H9 (cell line): ENCODE measurements at regions not wholly inside any gene's neighbourhood (a gene's known extent, or its start where the extent isn't known, plus 50 kb on each side); places are given as distances from the start of the nearest gene placed in this dataset.

Experiments used
- DNase-seq: peaks from one replicate; pipeline ENCODE4 v3.0.0-alpha.2; 2017
- H2AFZ ChIP-seq: one replicate; pipeline ENCODE4 v1.6.1; 2013; ENCODE audit warnings: mild to moderate bottlenecking, low read length, control low read depth, moderate library complexity
- H2AK5ac ChIP-seq: 2 replicates; pipeline ENCODE4 v1.6.1; 2013; ENCODE audit warnings: low read length, control low read depth, mixed read lengths; ENCODE audit not compliant: insufficient read length
- H2BK120ac ChIP-seq: one replicate; pipeline ENCODE4 v1.6.1; 2013; ENCODE audit warnings: low read depth, mild to moderate bottlenecking, low read length, control low read depth, inconsistent platforms; ENCODE audit not compliant: poor library complexity, severe bottlenecking
- H2BK12ac ChIP-seq: 2 replicates; pipeline ENCODE4 v1.6.1; 2013; ENCODE audit warnings: low read length, control low read depth, mixed read lengths, low read depth; ENCODE audit not compliant: insufficient read length
- H2BK15ac ChIP-seq: 2 replicates; pipeline ENCODE4 v1.6.1; 2013; ENCODE audit warnings: low read depth, low read length, control low read depth
- H2BK20ac ChIP-seq: one replicate; pipeline ENCODE4 v1.6.1; 2013; ENCODE audit warnings: low read depth, mild to moderate bottlenecking, low read length, control low read depth, inconsistent platforms; ENCODE audit not compliant: poor library complexity, severe bottlenecking
- H2BK5ac ChIP-seq: 2 replicates; pipeline ENCODE4 v1.6.1; 2013; ENCODE audit warnings: low read length, control low read depth, mixed read lengths; ENCODE audit not compliant: insufficient read length
- H3K14ac ChIP-seq: 2 replicates; pipeline ENCODE4 v1.6.1; 2013; ENCODE audit warnings: low read length, control low read depth; ENCODE audit not compliant: insufficient read depth
- H3K18ac ChIP-seq: 2 replicates; pipeline ENCODE4 v1.6.1; 2013; ENCODE audit warnings: low read depth, mild to moderate bottlenecking, mixed read lengths, low read length, control low read depth; ENCODE audit not compliant: insufficient read length
- H3K23ac ChIP-seq: 2 replicates; pipeline ENCODE4 v1.6.1; 2013; ENCODE audit warnings: low read length, control low read depth, mixed read lengths, low read depth; ENCODE audit not compliant: insufficient read length
- H3K23me2 ChIP-seq: 2 replicates; pipeline ENCODE4 v1.6.1; 2013; ENCODE audit warnings: low read depth, mild to moderate bottlenecking, mixed read lengths, low read length, control low read depth; ENCODE audit not compliant: insufficient read length, poor library complexity, severe bottlenecking
- H3K27ac ChIP-seq: 2 replicates; pipeline ENCODE4 v1.5.1; 2013; ENCODE audit warnings: low read length, control low read depth, mixed read lengths, low read depth; ENCODE audit not compliant: insufficient read length
- H3K27me3 ChIP-seq: 2 replicates; pipeline ENCODE4 v1.6.1; 2013; ENCODE audit warnings: low read length, control low read depth, inconsistent platforms; ENCODE audit not compliant: insufficient read depth
- H3K4ac ChIP-seq: 2 replicates; pipeline ENCODE4 v1.6.1; 2013; ENCODE audit warnings: low read depth, mild to moderate bottlenecking, control low read depth, inconsistent platforms, low read length, moderate library complexity
- H3K4me1 ChIP-seq: 2 replicates; pipeline ENCODE4 v1.6.1; 2013; ENCODE audit warnings: low read length, control low read depth, inconsistent platforms; ENCODE audit not compliant: insufficient read depth
- H3K4me2 ChIP-seq: 2 replicates; pipeline ENCODE4 v1.6.1; 2013; ENCODE audit warnings: low read length, control low read depth, mixed read lengths; ENCODE audit not compliant: insufficient read length, insufficient read depth
- H3K56ac ChIP-seq: 2 replicates; pipeline ENCODE4 v1.6.1; 2013; ENCODE audit warnings: low read depth, mild to moderate bottlenecking, mixed read lengths, low read length, control low read depth; ENCODE audit not compliant: insufficient read length
- H3K79me1 ChIP-seq: 2 replicates; pipeline ENCODE4 v1.6.1; 2013; ENCODE audit warnings: low read depth, mild to moderate bottlenecking, moderate library complexity, low read length, control low read depth, inconsistent platforms; ENCODE audit not compliant: insufficient read depth, poor library complexity, severe bottlenecking
- H3K79me2 ChIP-seq: 2 replicates; pipeline ENCODE4 v1.6.1; 2013; ENCODE audit warnings: low read length, control low read depth, inconsistent platforms; ENCODE audit not compliant: insufficient read depth
- H3K9ac ChIP-seq: 2 replicates; pipeline ENCODE4 v1.6.1; 2013; ENCODE audit warnings: low read length, control low read depth, mixed read lengths; ENCODE audit not compliant: insufficient read length; ENCODE audit errors: extremely low read depth
- H3K9me3 ChIP-seq: one replicate; pipeline ENCODE4 v1.6.1; 2013; ENCODE audit warnings: low read depth, low read length, inconsistent platforms; ENCODE audit not compliant: control insufficient read depth
- H3T11ph ChIP-seq: one replicate; pipeline ENCODE4 v1.6.1; 2013; ENCODE audit warnings: mild to moderate bottlenecking, low read length, control low read depth, inconsistent platforms
- H4K20me1 ChIP-seq: one replicate; pipeline ENCODE4 v1.6.1; 2013; ENCODE audit not compliant: control insufficient read depth, insufficient read length, insufficient read depth
- H4K5ac ChIP-seq: 2 replicates; pipeline ENCODE4 v1.6.1; 2013; ENCODE audit warnings: low read depth, mild to moderate bottlenecking, mixed read lengths, low read length, control low read depth; ENCODE audit not compliant: insufficient read length
- H4K8ac ChIP-seq: replicated peaks from 2 replicates; pipeline ENCODE4 v1.6.1; 2013; ENCODE audit warnings: low read length, control low read depth, mixed read lengths, low read depth; ENCODE audit not compliant: insufficient read length
- H4K91ac ChIP-seq: 2 replicates; pipeline ENCODE4 v1.6.1; 2013; ENCODE audit warnings: low read depth, mild to moderate bottlenecking, moderate library complexity, mixed read lengths, low read length, control low read depth; ENCODE audit not compliant: insufficient read length
- H3K27ac Mint-ChIP-seq, 3 experiments: 2 replicates in 2 of 3; 3 replicates in 1 of 3; pipeline ENCODE4 v1.8.0; 2020 to 2021; ENCODE audit warnings: mixed read lengths in 3 of 3, mild to moderate bottlenecking in 1 of 3, moderate library complexity in 1 of 3
- H3K27me3 Mint-ChIP-seq: 2 replicates; pipeline ENCODE4 v1.8.0; 2021; ENCODE audit warnings: low read depth, mild to moderate bottlenecking, moderate library complexity, mixed read lengths
- H3K36me3 Mint-ChIP-seq, 3 experiments: 2 replicates in 2 of 3; 3 replicates in 1 of 3; pipeline ENCODE4 v1.8.0; 2020 to 2021; ENCODE audit warnings: low read depth in 3 of 3, mixed read lengths in 3 of 3; ENCODE audit not compliant: insufficient read depth in 1 of 3
- H3K4me1 Mint-ChIP-seq, 2 experiments: 2 replicates each; pipeline ENCODE4 v1.8.0; 2020; ENCODE audit warnings: mixed read lengths in 2 of 2
- H3K4me3 Mint-ChIP-seq, 2 experiments: 2 replicates in 1 of 2; 3 replicates in 1 of 2; pipeline ENCODE4 v1.8.0; 2020 to 2021; ENCODE audit warnings: mild to moderate bottlenecking in 2 of 2, mixed read lengths in 2 of 2, moderate library complexity in 1 of 2
- H3K9me3 Mint-ChIP-seq, 2 experiments: 2 replicates in 1 of 2; 3 replicates in 1 of 2; pipeline ENCODE4 v1.8.0; 2020; ENCODE audit warnings: mild to moderate bottlenecking in 2 of 2, mixed read lengths in 2 of 2, moderate library complexity in 1 of 2
- CTCF ChIP-seq: fragments of 200-600 bp; sonication (generic); conservative IDR thresholded peaks from 3 replicates; pipeline ENCODE4 v1.8.0; 2021; ENCODE audit warnings: antibody characterized with exemption, mild to moderate bottlenecking
- WGBS: extraction: QIAGEN DNeasy Blood & Tissue Kit; methylation state at CpG from one replicate; pipeline ENCODE4 v1.1.7; 2013; ENCODE audit warnings: missing lambda C conversion rate, low lambda C conversion rate, mixed read lengths; ENCODE audit not compliant: insufficient read length; ENCODE audit errors: extremely low coverage; 5-methylcytosine and 5-hydroxymethylcytosine counted together

- no CpG with 5 or more reads among the region's 1 CpG for WGBS
- no peak overlapping the region for H2BK120ac ChIP-seq
- no peak overlapping the region for H2AK5ac ChIP-seq
- Mint-ChIP-seq H3K27ac (no peak overlapping the region), H3K27me3 (no peaks in the 10 kb centered on the region), H3K4me1 (peaks cover 0 to 8% of the 10 kb centered on the region in 2 experiments; a peak in 1 of 4 replicates), H3K4me3 (no peak overlapping the region), H3K36me3 (no peaks in the 10 kb centered on the region), H3K9me3 (no peaks in the 10 kb centered on the region)
- no peaks in the 10 kb centered on the region for H3K79me2 ChIP-seq
- no peak overlapping the region for H3K56ac ChIP-seq
- H3K23me2 ChIP-seq, result no peaks in the 10 kb centered on the region
- no peak overlapping the region for H3K9ac ChIP-seq
- H3K27ac ChIP-seq, result no peak overlapping the region
- no peaks in the 10 kb centered on the region for H3K4me1 ChIP-seq
- no peaks in the 10 kb centered on the region for H3K9me3 ChIP-seq
- no peak overlapping the region for H2BK20ac ChIP-seq
- DNase-seq, result no peak
- no peak overlapping the region for H4K91ac ChIP-seq
- H4K8ac ChIP-seq, result no peak overlapping the region
- no peak for TF ChIP-seq CTCF
- H3K4ac ChIP-seq, result no peak overlapping the region
- no peak overlapping the region for H3K4me2 ChIP-seq
- no peak overlapping the region for H2AFZ ChIP-seq
- no peak overlapping the region for H2BK5ac ChIP-seq
- no peak overlapping the region for H3K23ac ChIP-seq
- no peak overlapping the region for H3K14ac ChIP-seq
- H3T11ph ChIP-seq, result no peak overlapping the region
- no peak overlapping the region for H4K5ac ChIP-seq
- no peaks in the 10 kb centered on the region for H4K20me1 ChIP-seq
- H2BK15ac ChIP-seq, result no peak overlapping the region
- H2BK12ac ChIP-seq, result no peak overlapping the region
- H3K79me1 ChIP-seq, result no peaks in the 10 kb centered on the region
- H3K18ac ChIP-seq, result no peak overlapping the region
- H3K27me3 ChIP-seq, result no peaks in the 10 kb centered on the region
Observed at GRCh38 chr18:2411381-2411960, 159.8 kb downstream of the METTL4 start.
